GM21825 (cell line): ENCODE measurements at regions not wholly inside any gene's neighbourhood (a gene's known extent, or its start where the extent isn't known, plus 50 kb on each side); places are given as distances from the start of the nearest gene placed in this dataset.
"Not testable (repeated sequence)": the region's sequence is repeated elsewhere in the genome, so short reads cannot be mapped to it uniquely, and the experiment has no call there.

Experiments used
- ATAC-seq: cut with Tn5 transposase; IDR thresholded peaks from one replicate; pipeline ENCODE4 v1.9.1; 2021; ENCODE audit warnings: mild to moderate bottlenecking, moderate library complexity; ENCODE audit not compliant: unreplicated experiment

GRCh38 chr12:124654666-124655047 is 87.2 kb upstream of the NCOR2 start:
- no peak for ATAC-seq

- no peak for ATAC-seq
These were observed 85.9 kb upstream of the NCOR2 start for GRCh38 chr12:124653169-124653931.

GRCh38 chr12:124652661-124653060 is 85.2 kb upstream of the NCOR2 start:
- no peak for ATAC-seq

- ATAC-seq, result no peak
These were observed 84.3 kb upstream of the NCOR2 start for GRCh38 chr12:124651516-124652273.

GRCh38 chr12:124650912-124651311 is 83.5 kb upstream of the NCOR2 start:
- ATAC-seq, result no peak

GRCh38 chr12:124648710-124649384 is 81.4 kb upstream of the NCOR2 start:
- ATAC-seq, result no peak

GRCh38 chr12:124647316-124647715 is 79.9 kb upstream of the NCOR2 start:
- ATAC-seq, result no peak

GRCh38 chr12:124646385-124647230 is 79.2 kb upstream of the NCOR2 start:
- no peak for ATAC-seq

GRCh38 chr12:124645530-124646244 is 78.3 kb upstream of the NCOR2 start:
- no peak for ATAC-seq

- ATAC-seq, result not testable (repeated sequence)
These were observed 76.4 kb upstream of the NCOR2 start for GRCh38 chr12:124643768-124644167.

GRCh38 chr12:124642105-124642504 is 74.7 kb upstream of the NCOR2 start:
- ATAC-seq, result no peak

GRCh38 chr12:124641591-124641990 is 74.2 kb upstream of the NCOR2 start:
- ATAC-seq, result no peak

GRCh38 chr12:124640056-124640455 is 72.6 kb upstream of the NCOR2 start:
- no peak for ATAC-seq

- ATAC-seq, result no peak
These were observed 71.9 kb upstream of the NCOR2 start for GRCh38 chr12:124639122-124639806.

- no peak for ATAC-seq
These were observed 70.2 kb upstream of the NCOR2 start for GRCh38 chr12:124637581-124637981.

GRCh38 chr12:124637163-124637562 is 69.8 kb upstream of the NCOR2 start:
- ATAC-seq, result no peak

GRCh38 chr12:124636138-124636978 is 68.9 kb upstream of the NCOR2 start:
- ATAC-seq, result no peak

GRCh38 chr12:124635316-124635715 is 67.9 kb upstream of the NCOR2 start:
- no peak for ATAC-seq
